Gastroesophageal sphincter (tissue), 4 donors: ENCODE measurements at regions not wholly inside any gene's neighbourhood (a gene's known extent, or its start where the extent isn't known, plus 50 kb on each side); places are given as distances from the start of the nearest gene placed in this dataset.
"Not testable (repeated sequence)": the region's sequence is repeated elsewhere in the genome, so short reads cannot be mapped to it uniquely, and the experiment has no call there.

ENCODE experiments used
- ATAC-seq: fragments of 150-250 bp; one replicate; pipeline ENCODE4 v1.9.1; 2016; ENCODE audit warnings: mild to moderate bottlenecking, moderate library complexity
- H3K27ac ChIP-seq, 4 donors: fragments of 200-600 bp; sonication (generic) in 3 of 4; 1 replicate in 3 of 4; 2 replicates in 1 of 4; pipeline ENCODE4 v1.5.1; 2016 to 2019
- H3K27me3 ChIP-seq: fragments of 200-600 bp; sonication (generic); one replicate; pipeline ENCODE4 v1.5.1; 2019
- H3K36me3 ChIP-seq, 2 donors: fragments of 200-600 bp; sonication (generic); one replicate each; pipeline ENCODE4 v1.5.1; 2019; ENCODE audit warnings: control low read depth in 1 of 2
- H3K4me1 ChIP-seq, 3 donors: fragments of 200-600 bp; sonication (generic); 1 replicate in 2 of 3; 2 replicates in 1 of 3; pipeline ENCODE4 v1.5.1; 2016 to 2019; ENCODE audit warnings: control low read depth in 2 of 3
- H3K4me3 ChIP-seq, 2 donors: fragments of 200-600 bp; sonication (generic); one replicate each; pipeline ENCODE4 v1.5.1; 2019; ENCODE audit warnings: mild to moderate bottlenecking in 1 of 2, moderate library complexity in 1 of 2
- H3K9me3 ChIP-seq, 3 donors: fragments of 200-600 bp; sonication (generic); one replicate each; pipeline ENCODE4 v1.5.1; 2017 to 2019; ENCODE audit warnings: control low read depth in 2 of 3
- CTCF ChIP-seq, 4 experiments: fragments of 200-600 bp in 2 of 4; fragments of 450-650 bp in 2 of 4; sonication (generic) in 1 of 4; IDR thresholded peaks; one replicate each; pipeline ENCODE4 v1.5.1; 2017 to 2019; ENCODE audit warnings: antibody characterized with exemption in 4 of 4, mild to moderate bottlenecking in 2 of 4, moderate library complexity in 2 of 4
- EP300 ChIP-seq: sonication (generic); formaldehyde crosslinking; IDR thresholded peaks from one replicate; pipeline ENCODE4 v1.6.1; 2017; ENCODE audit warnings: antibody characterized with exemption, mild to moderate bottlenecking
- POLR2A ChIP-seq, 2 donors: fragments of 450-650 bp; IDR thresholded peaks; one replicate each; pipeline ENCODE4 v1.6.1; 2017; ENCODE audit warnings: antibody characterized with exemption in 2 of 2, mild to moderate bottlenecking in 2 of 2, moderate library complexity in 1 of 2
- POLR2AphosphoS5 ChIP-seq: sonication (generic); formaldehyde crosslinking; IDR thresholded peaks from one replicate; pipeline ENCODE4 v1.6.1; 2017; ENCODE audit warnings: antibody characterized with exemption
- WGBS, 2 donors: methylation state at CpG; one replicate each; pipeline ENCODE4 v1.1.5; 2018; ENCODE audit warnings: low coverage in 1 of 2; 5-methylcytosine and 5-hydroxymethylcytosine counted together

- 100% methylated on average over 1 of the region's 6 CpGs; no CpG with 5 or more reads in 1 of the 2 donors for WGBS, 2 donors
- H3K4me1 ChIP-seq = peaks cover 0 to 16% (median 2%) of the 10 kb centered on the region in 3 donors
- no peak overlapping the region for H3K4me3 ChIP-seq
- TF ChIP-seq POLR2AphosphoS5 = no peak
- no peak for TF ChIP-seq POLR2A (IDR thresholded peaks at IDR 0.05)
- no peak for TF ChIP-seq CTCF (IDR thresholded peaks at IDR 0.05)
- no peak for TF ChIP-seq EP300
- no peaks in the 10 kb centered on the region for H3K27me3 ChIP-seq
- no peaks in the 10 kb centered on the region for H3K36me3 ChIP-seq
- no peaks in the 10 kb centered on the region for H3K9me3 ChIP-seq
- ATAC-seq = no peak
- no peak overlapping the region for H3K27ac ChIP-seq
Observed at GRCh38 chr3:101970905-101971304, 121.6 kb downstream of the NFKBIZ start.

GRCh38 chr3:101972430-101973162, 123.3 kb downstream of the NFKBIZ start:
- 76 to 86% methylated on average over 2 of the region's 2 CpGs for whole genome bisulfite sequencing, 2 donors
- Histone ChIP-seq H3K4me1 (peaks cover 0 to 33% (median 8%) of the 10 kb centered on the region in 3 donors), H3K27ac (no peak overlapping the region), H3K4me3 (no peak overlapping the region), H3K9me3 (no peaks in the 10 kb centered on the region), H3K27me3 (no peaks in the 10 kb centered on the region), H3K36me3 (no peaks in the 10 kb centered on the region)
- ATAC-seq = no peak
- TF ChIP-seq CTCF (IDR thresholded peaks at IDR 0.05) = no peak
- no peak for TF ChIP-seq POLR2A (IDR thresholded peaks at IDR 0.05)

- H3K27me3 ChIP-seq = no peaks in the 10 kb centered on the region
- TF ChIP-seq EP300 = no peak
- TF ChIP-seq CTCF (IDR thresholded peaks at IDR 0.05) = no peak
- TF ChIP-seq POLR2AphosphoS5 = no peak
- no peak for ATAC-seq
- H3K27ac ChIP-seq = no peak overlapping the region
- 31 to 41% methylated on average over 1 of the region's 1 CpG for WGBS, 2 donors
- no peak overlapping the region for H3K4me3 ChIP-seq
- H3K36me3 ChIP-seq = no peaks in the 10 kb centered on the region
- H3K9me3 ChIP-seq = no peaks in the 10 kb centered on the region
- peaks cover 0 to 38% (median 8%) of the 10 kb centered on the region in 3 donors for H3K4me1 ChIP-seq
Observed at GRCh38 chr3:101973163-101973505, 123.8 kb downstream of the NFKBIZ start.

GRCh38 chr3:101975415-101975814, 126.1 kb downstream of the NFKBIZ start:
- not testable (repeated sequence) for H3K9me3 ChIP-seq, H3K36me3 ChIP-seq, H3K4me3 ChIP-seq, H3K27me3 ChIP-seq, ATAC-seq
- H3K4me1 ChIP-seq = peaks cover 2 to 47% (median 11%) of the 10 kb centered on the region in 3 donors
- WGBS, 2 donors = 93 to 94% methylated on average over 1 of the region's 1 CpG
- H3K27ac ChIP-seq = peak overlapping the region in 1 of 4 donors; percentile 57

GRCh38 chr3:101976473-101976872, 127.2 kb downstream of the NFKBIZ start:
- TF ChIP-seq CTCF (IDR thresholded peaks at IDR 0.05) (no peak), POLR2A (IDR thresholded peaks at IDR 0.05) (no peak), EP300 (no peak), POLR2AphosphoS5 (no peak)
- peak; percentile 65 for ATAC-seq
- Histone ChIP-seq H3K36me3 (no peaks in the 10 kb centered on the region), H3K4me1 (peaks cover 2 to 47% (median 11%) of the 10 kb centered on the region in 3 donors), H3K27ac (peak overlapping the region in 2 of 4 donors; percentile 48 to 57), H3K27me3 (no peaks in the 10 kb centered on the region), H3K4me3 (no peak overlapping the region), H3K9me3 (no peaks in the 10 kb centered on the region)
- 60 to 67% methylated on average over 1 of the region's 1 CpG for WGBS, 2 donors
